SJSA1 (cell line): ENCODE measurements at regions not wholly inside any gene's neighbourhood (a gene's known extent, or its start where the extent isn't known, plus 50 kb on each side); places are given as distances from the start of the nearest gene placed in this dataset.

Experiments used
- DNase-seq, 2 experiments: peaks; one replicate each; pipeline ENCODE4 v3.0.0-alpha.2; 2015 to 2020; ENCODE audit warnings: low spot score in 2 of 2, low read depth in 1 of 2
- H3K27ac ChIP-seq: fragments of 250-450 bp; sonication (Bioruptor Pico); 2 replicates; pipeline ENCODE4 v1.5.1; 2020; ENCODE audit warnings: mild to moderate bottlenecking, moderate library complexity
- H3K27me3 ChIP-seq: fragments of 250-450 bp; sonication (Bioruptor Pico); replicated peaks from 2 replicates; pipeline ENCODE4 v1.5.1; 2020; ENCODE audit warnings: mild to moderate bottlenecking, moderate library complexity
- H3K36me3 ChIP-seq: fragments of 250-450 bp; sonication (Bioruptor Pico); 2 replicates; pipeline ENCODE4 v1.5.1; 2020; ENCODE audit warnings: mild to moderate bottlenecking
- H3K4me1 ChIP-seq: fragments of 250-450 bp; sonication (Bioruptor Pico); replicated peaks from 2 replicates; pipeline ENCODE4 v1.6.1; 2021; ENCODE audit warnings: mild to moderate bottlenecking
- H3K4me3 ChIP-seq: fragments of 250-450 bp; sonication (Bioruptor Pico); 2 replicates; pipeline ENCODE4 v1.5.1; 2020; ENCODE audit warnings: mild to moderate bottlenecking
- H3K9me3 ChIP-seq: fragments of 250-450 bp; sonication (Bioruptor Pico); replicated peaks from 2 replicates; pipeline ENCODE4 v1.5.1; 2020; ENCODE audit warnings: mild to moderate bottlenecking

DNA sequence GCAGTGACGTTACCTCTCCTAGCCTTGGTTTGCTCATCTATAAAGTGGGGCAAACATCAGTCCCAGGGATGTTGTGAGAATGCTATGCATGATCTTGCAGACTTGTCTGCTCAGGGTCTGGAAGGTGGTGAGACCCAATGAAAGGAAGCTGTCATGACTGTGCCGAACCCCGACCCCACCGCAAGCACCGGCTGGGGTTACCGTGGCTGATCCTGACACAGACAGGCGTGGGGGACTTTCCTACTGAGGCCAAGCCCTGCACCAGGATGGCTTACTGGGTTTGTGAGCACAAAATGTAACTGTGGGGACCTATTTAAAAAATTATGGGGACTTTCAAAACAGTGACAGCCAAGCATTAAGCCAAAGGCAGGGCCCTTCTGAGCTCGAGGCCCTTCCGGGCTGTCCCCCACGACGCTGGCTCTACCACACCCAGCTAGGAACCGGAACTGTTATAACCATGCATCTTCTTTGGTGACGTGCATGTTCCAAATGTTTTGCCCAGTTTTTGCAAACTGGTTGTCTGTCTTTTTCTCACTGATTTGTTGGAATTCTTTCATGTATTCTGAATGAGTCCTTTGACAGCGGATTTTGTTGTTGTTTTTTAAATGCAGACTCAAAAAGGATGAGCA, 76.6 kb upstream of the PMEPA1 start:
- Histone ChIP-seq H3K4me1 (no peaks in the 10 kb centered on the region), H3K36me3 (no peaks in the 10 kb centered on the region), H3K9me3 (no peaks in the 10 kb centered on the region), H3K27me3 (no peaks in the 10 kb centered on the region), H3K27ac (no peak overlapping the region), H3K4me3 (no peak overlapping the region)
- no peak for DNase-seq

DNA sequence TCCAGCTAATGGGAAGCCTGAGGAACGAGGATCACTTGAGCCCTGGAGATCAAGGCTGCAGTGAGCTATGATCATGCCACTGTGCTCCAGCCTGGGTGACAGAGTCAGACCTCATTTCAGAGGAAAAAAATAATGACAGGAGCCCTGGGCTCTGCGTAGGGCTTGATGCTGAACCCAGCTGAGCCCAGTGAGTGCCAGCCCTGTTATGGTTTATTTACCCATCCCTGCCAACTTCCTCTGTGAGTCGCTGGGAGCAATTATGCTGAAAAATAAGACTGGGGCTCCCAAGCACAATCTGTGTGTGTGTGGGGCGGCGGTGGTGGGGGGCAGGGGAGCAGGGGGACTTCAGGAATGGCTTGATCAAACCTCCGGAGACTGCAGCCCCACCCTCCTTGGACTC, 75.9 kb upstream of the PMEPA1 start:
- DNase-seq = no peak
- no peaks in the 10 kb centered on the region for H3K9me3 ChIP-seq
- H3K27ac ChIP-seq = no peak overlapping the region
- H3K4me1 ChIP-seq = no peaks in the 10 kb centered on the region
- no peak overlapping the region for H3K4me3 ChIP-seq
- H3K27me3 ChIP-seq = no peaks in the 10 kb centered on the region
- no peaks in the 10 kb centered on the region for H3K36me3 ChIP-seq

DNA sequence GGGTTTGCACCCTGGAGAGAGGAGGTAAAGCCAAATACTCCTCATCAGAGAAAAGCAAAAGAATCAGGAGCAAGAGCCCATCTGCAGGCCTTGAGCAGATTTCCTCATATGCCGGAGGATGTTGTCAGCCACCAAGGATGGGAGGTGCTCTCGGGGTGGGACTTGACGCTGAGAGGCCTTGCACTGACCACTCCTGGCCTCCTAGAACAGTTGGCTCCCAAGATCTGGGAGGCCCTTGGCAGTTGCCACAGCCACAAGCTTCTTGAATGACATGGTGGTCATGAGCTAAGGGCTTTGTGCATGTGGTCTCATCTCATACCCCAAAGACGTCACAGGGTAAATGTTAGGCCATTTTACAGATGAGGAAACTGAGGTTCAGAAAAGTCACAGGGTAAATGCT, 75.2 kb upstream of the PMEPA1 start:
- Histone ChIP-seq H3K27me3 (no peaks in the 10 kb centered on the region), H3K4me1 (no peaks in the 10 kb centered on the region), H3K4me3 (no peak overlapping the region)

DNA sequence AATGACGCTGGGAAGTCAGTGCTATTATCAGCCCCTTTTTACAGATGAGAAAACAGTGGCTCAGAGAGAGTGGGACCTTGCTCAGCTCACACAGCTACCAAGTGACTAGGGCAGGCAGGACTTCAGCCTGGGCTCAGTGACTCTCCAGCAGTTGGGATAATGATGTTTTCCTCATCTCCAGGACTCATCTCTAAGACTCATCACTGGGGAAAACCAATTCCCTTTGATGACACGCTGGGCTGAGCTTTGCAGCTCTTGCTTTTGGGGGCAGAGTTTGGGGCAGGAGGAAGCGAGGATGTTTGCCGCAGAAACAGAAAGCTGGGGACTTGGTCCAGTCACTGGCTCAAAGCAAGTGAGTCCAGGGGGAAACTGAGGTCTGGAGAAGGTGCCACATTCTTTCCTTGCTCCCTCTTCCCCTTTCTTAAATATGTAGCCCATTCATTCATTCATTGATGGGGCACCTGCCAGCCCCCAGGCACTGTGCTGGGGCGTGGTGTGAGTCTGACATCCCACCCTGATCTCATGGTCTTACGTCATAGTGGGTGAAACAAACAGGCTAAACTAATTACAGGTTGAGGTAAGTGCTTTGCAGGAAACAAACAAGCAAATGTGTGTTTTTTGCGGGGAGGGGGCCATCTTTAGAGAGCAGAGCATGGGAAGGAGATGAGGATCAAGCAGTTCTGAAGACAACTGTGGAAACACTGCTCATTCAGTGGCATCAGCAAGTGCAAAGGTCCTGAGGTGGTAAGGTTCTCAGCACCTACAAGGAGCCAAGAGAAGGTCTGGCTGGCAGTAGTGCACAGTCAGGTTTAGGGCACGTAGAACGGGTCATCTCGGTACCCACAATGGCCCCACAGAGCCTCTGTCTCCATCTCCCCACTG, 74.4 kb upstream of the PMEPA1 start:
- DNase-seq = no peak
- H3K27ac ChIP-seq = no peak overlapping the region
- H3K4me1 ChIP-seq = no peaks in the 10 kb centered on the region
- H3K36me3 ChIP-seq = no peaks in the 10 kb centered on the region
- H3K4me3 ChIP-seq = no peak overlapping the region
- H3K27me3 ChIP-seq = no peaks in the 10 kb centered on the region
- H3K9me3 ChIP-seq = no peaks in the 10 kb centered on the region

More for the DNA sequence above, 75.2 kb upstream of the PMEPA1 start:
- H3K36me3 ChIP-seq = no peaks in the 10 kb centered on the region
- H3K9me3 ChIP-seq = no peaks in the 10 kb centered on the region
- no peak for DNase-seq
- H3K27ac ChIP-seq = no peak overlapping the region

DNA sequence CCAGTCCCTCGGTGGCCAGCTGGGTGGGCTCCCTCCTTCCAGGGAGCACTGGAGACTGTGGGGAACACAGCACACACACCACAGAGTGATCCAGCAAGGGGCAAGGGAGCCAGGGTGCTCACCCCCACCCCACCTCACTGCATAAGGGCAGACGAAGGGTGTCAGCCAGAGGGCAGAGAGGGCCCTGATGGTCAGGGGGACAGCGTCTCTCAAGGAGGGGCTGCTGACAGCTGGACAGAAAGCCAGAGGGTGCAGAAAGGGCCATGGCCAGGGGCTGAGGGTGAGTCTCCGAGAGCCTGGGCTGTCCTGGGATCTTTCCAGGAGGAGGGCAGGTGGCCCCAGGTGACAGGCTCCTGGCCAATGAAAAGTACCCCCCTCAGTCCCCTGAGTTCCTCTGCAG, 73.4 kb upstream of the PMEPA1 start:
- Histone ChIP-seq H3K27me3 (no peaks in the 10 kb centered on the region), H3K4me3 (no peak overlapping the region), H3K4me1 (no peaks in the 10 kb centered on the region), H3K36me3 (no peaks in the 10 kb centered on the region), H3K27ac (no peak overlapping the region), H3K9me3 (no peaks in the 10 kb centered on the region)
- no peak for DNase-seq

DNA sequence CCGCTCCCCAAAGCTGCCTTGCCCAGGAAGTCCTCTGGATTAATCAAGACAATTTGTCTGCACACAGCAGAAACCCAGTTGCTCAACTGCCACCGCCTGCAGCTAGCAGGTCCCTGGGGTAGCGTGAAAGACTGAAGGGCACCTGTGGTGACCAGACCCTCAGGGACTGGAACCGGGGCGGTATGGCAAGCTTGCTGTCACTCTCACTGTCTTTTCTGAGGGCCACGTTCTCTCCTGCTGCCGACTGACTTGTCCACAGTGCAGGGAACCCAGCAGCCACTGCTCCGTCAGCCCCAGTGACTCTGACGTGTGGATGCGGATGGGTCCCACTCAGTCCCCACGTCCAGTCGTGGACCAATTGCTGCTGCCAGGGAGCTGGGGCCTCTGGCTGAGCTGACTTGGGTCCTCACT, 72.8 kb upstream of the PMEPA1 start:
- DNase-seq = no peak
- Histone ChIP-seq H3K9me3 (no peaks in the 10 kb centered on the region), H3K27ac (no peak overlapping the region), H3K4me3 (no peak overlapping the region), H3K4me1 (no peaks in the 10 kb centered on the region), H3K27me3 (no peaks in the 10 kb centered on the region), H3K36me3 (no peaks in the 10 kb centered on the region)

DNA sequence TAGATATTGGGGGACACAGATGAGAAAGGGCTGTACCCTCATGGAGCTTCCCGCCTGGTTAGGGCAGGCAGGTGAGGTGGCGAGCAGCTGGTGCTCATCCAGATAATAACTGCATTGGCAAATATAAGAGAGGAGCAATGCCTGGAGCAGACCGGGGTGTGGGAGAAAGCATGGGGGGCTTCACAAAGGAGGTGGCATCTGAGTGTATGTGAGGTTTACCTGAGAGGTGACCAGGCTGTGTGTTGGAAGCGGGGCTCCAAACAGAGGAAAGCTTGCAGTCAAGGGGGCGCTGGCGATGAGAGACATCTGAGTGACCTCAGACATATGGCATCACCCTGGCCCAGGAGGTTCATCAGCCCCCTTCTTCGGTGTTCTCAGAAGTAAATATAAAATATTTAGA, 72.1 kb upstream of the PMEPA1 start:
- Histone ChIP-seq H3K27me3 (no peaks in the 10 kb centered on the region; the same call in 1 of the 2 replicates), H3K4me3 (no peak overlapping the region), H3K9me3 (no peaks in the 10 kb centered on the region), H3K36me3 (no peaks in the 10 kb centered on the region), H3K4me1 (no peaks in the 10 kb centered on the region), H3K27ac (no peak overlapping the region)
- DNase-seq = no peak

DNA sequence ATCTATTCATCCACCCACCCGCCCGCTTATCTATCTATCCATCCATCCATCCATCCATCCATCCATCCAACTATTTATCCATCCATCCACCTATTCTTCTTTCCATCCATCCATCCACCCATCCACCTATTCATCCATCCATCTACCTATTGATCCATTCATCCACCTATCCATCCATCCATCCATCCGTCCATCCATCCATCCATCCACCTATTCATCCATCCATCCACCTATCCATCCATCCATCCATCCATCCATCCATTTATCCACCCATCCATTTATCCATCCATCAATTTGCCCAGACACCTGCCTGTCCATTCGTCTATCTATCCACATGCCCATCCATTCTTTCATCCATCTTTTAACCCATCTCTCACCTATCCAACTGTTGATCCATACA, 71.1 kb upstream of the PMEPA1 start:
- no peak overlapping the region for H3K27ac ChIP-seq
- H3K4me3 ChIP-seq = no peak overlapping the region
- H3K9me3 ChIP-seq = no peaks in the 10 kb centered on the region
- no peaks in the 10 kb centered on the region for H3K4me1 ChIP-seq
- H3K36me3 ChIP-seq = no peaks in the 10 kb centered on the region
- no peak for DNase-seq
- no peaks in the 10 kb centered on the region; the same call in 1 of the 2 replicates for H3K27me3 ChIP-seq

DNA sequence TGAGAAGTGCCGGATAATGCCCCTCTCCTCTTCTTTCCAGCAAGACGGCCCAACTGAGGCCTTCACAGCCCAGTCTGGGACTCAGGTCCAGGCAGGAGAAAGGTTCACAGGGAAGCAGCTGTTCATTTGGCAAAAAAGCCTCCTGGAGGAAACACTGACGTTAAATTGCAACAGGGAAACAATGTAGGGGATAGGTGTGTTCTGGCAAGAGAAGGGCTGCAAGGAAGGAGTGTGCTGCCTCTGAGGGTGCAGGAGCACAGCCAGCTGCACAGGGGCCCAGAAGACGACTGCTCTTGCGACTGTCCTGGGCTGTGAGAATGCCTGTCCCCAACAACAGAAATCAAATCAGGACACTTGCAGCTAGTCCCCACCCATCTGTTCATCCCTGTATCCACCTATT, 70.6 kb upstream of the PMEPA1 start:
- Histone ChIP-seq H3K9me3 (no peaks in the 10 kb centered on the region), H3K27me3 (no peaks in the 10 kb centered on the region; the same call in 1 of the 2 replicates), H3K36me3 (no peaks in the 10 kb centered on the region), H3K4me1 (no peaks in the 10 kb centered on the region), H3K27ac (no peak overlapping the region), H3K4me3 (no peak overlapping the region)
- no peak for DNase-seq

DNA sequence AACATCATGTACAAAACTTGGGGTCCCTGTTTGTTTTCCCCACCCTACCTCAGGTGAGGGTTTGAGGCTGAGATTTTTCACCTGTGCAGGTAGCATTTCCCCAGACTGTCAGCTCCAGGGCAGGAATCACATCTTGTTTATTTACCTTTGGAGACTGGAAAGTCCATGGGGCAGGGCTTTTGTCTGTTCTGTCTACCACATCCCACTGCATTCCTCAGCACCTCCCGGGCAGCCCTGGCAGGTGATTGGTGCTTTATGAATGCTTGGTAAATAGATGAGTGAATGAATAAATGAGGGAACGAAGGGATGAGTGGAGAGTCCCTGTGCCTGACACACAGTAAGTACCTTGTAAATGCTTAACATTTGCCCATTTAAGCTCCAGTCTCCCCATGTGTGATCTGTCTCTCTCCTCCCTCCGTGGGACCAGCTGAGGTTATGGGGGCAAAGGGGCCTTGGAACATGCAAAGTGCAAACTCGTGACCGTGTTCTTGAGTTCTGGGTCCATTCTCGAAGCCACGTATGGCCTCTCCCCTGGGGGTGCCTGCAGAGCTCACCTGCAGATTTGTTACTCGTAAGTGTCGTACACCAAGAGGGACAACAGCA, 69.7 kb upstream of the PMEPA1 start:
- no peak overlapping the region for H3K4me3 ChIP-seq
- DNase-seq = no peak

DNA sequence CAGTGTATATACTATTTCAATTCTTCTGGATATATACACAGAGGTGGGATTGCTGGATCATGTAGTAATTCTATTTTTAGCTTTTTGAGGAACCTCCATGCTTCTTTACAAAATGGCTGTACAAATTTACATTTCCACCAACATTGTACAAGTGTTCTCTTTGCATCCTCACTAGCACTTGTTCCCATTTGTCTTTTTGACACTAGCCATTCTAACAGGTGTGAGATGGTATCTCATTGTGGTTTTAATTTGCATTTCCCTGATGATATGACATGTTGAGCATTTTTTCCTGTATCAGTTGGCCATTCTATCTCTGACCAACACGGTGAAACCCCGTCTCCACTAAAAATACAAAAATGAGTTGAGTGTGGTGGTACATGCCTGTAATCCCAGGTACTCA, 68.1 kb upstream of the PMEPA1 start:
- Histone ChIP-seq H3K27ac (no peak overlapping the region), H3K4me1 (peaks cover 2% of the 10 kb centered on the region)
- no peak for DNase-seq

More for the DNA sequence above, 69.7 kb upstream of the PMEPA1 start:
- Histone ChIP-seq H3K27me3 (no peaks in the 10 kb centered on the region; the same call in 1 of the 2 replicates), H3K27ac (no peak overlapping the region), H3K4me1 (no peaks in the 10 kb centered on the region), H3K9me3 (no peaks in the 10 kb centered on the region), H3K36me3 (no peaks in the 10 kb centered on the region)

DNA sequence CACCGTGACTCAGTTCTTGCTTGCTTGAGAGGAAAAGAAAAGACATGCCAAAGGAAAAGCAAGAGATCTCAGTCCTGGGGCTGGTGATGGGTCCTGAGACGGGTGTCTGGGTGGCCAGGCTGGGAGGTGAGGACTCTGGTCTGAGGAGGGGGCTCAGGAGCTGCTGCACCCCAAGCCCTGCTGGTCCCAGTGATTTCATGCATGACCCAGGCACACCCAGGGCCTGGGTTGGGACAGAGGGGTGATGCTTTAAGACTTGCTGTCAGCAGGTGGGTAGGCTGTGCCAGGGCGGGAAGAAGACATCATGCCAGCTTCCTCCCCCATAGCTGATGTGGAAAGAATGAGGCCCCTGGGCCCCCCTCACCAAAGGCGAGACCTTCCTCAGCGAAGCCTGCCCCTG, 65.1 kb upstream of the PMEPA1 start:
- peaks cover 11% of the 10 kb centered on the region for H3K4me1 ChIP-seq
- no peaks in the 10 kb centered on the region; the same call in 1 of the 2 replicates for H3K27me3 ChIP-seq
- no peaks in the 10 kb centered on the region for H3K9me3 ChIP-seq
- no peak overlapping the region for H3K4me3 ChIP-seq
- no peaks in the 10 kb centered on the region for H3K36me3 ChIP-seq
- no peak for DNase-seq
- H3K27ac ChIP-seq = no peak overlapping the region

More for the DNA sequence above, 68.1 kb upstream of the PMEPA1 start:
- no peak overlapping the region for H3K4me3 ChIP-seq
- no peaks in the 10 kb centered on the region; the same call in 1 of the 2 replicates for H3K27me3 ChIP-seq
- H3K36me3 ChIP-seq = no peaks in the 10 kb centered on the region
- H3K9me3 ChIP-seq = no peaks in the 10 kb centered on the region

DNA sequence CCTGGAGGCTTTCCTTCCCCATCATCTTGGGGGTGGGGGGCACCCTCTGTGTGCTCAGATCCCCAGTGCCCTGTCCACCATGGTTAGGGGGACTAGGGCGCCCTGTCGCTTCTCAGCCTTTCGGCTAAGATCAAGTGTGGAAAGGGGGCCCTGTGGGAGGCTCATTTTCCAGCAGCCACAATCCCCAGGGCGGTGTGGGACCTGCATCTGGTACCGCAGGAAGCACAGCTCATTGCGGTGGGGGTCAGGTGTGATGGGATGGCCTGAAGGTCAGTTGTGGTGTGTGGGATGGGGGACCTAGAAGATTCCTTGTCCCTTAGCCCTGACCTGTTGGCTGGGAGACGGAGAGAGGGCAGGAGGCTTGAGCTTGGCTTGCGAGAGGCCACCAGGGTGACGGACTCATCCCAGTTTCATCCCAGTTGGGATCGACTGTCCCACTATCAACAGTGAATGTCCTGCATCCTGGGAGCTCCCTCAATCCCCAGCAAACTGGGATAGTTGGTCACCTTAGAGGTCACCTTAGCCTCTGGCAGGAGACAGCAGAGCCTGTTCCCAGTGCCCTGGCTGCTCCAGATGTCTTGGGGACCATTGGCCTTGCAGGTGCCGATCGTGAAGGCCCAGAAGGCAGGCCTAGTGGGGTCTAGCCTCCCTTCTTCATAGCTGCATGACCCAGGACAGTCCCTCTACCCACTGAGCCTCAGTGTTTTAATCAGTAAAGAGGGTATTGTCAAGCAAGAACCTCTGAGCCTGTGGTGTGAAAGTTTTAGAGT, 64.5 kb upstream of the PMEPA1 start:
- Histone ChIP-seq H3K4me3 (no peak overlapping the region), H3K4me1 (peaks cover 15% of the 10 kb centered on the region), H3K27ac (no peak overlapping the region), H3K27me3 (no peaks in the 10 kb centered on the region; the same call in 1 of the 2 replicates), H3K36me3 (no peaks in the 10 kb centered on the region), H3K9me3 (no peaks in the 10 kb centered on the region)
- no peak for DNase-seq
